ENCODE measurements at regions not wholly inside any gene's neighbourhood (a gene's known extent, or its start where the extent isn't known, plus 50 kb on each side); places are given as distances from the start of the nearest gene placed in this dataset.

DNA sequence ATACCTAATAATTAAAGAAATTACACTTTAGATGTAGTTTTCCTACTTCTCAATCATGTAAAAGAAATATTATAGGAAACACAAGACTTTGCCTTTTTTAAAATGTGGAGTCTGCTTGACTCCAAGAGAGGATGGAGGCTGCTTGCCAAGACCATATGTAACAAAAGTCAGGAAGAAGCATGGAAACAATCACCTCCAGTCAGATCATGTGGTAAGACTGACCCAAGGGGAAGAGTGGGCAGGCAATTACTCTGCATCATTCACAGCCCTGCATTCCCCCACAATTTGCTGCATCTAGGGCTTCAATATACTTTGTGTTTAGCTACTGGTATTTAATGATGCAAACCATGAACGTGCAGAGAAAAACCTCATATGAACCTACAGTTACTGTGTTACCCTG is 78.0 kb upstream of the RXFP1 start:
- no peaks in the 10 kb centered on the region for H3K36me3 ChIP-seq (ENCODE audit: control insufficient read depth in 1 of 2, insufficient read depth in 2 of 2, low read length in 2 of 2)
- H3K4me3 ChIP-seq (replicated peaks in 1 of 2; ENCODE audit: low read depth in 1 of 2, low read length in 2 of 2) = no peak overlapping the region
- ATAC-seq (no peak), DNase-seq (ENCODE audit: low read depth, low spot score) (no peak)
- no peak overlapping the region for H3K4me2 ChIP-seq (ENCODE audit: low read length)
- no TSS peak for BruUV-seq (replicated peaks)
- no peak overlapping the region for H3K27ac ChIP-seq (ENCODE audit: low read depth, low read length)
- no peaks in the 10 kb centered on the region for H3K4me1 ChIP-seq (ENCODE audit: control insufficient read depth in 1 of 2, insufficient read depth in 2 of 2, low read length in 2 of 2)
- H3K9me3 ChIP-seq (ENCODE audit: control insufficient read depth in 1 of 2, insufficient read depth in 1 of 2, low read depth in 1 of 2, low read length in 2 of 2) = no peaks in the 10 kb centered on the region
- no peaks in the 10 kb centered on the region for H4K20me1 ChIP-seq (ENCODE audit: insufficient read depth)
- ChIA-PET POLR2A (no interaction called here), CTCF (no interaction called here), RAD21 (ENCODE audit: low non-redundant PET in 1 of 2, low total read pairs in 2 of 2, uncharacterized antibody in 2 of 2, unreplicated experiment in 2 of 2) (no interaction called here)
- no peak overlapping the region for H3K9ac ChIP-seq (ENCODE audit: low read length)
- no peak overlapping the region for H2AFZ ChIP-seq (ENCODE audit: low read depth, low read length, poor library complexity, severe bottlenecking)
- intact Hi-C loops (cut with micrococcal nuclease) = no loop called here
- H3K27me3 ChIP-seq (ENCODE audit: insufficient read depth, low read length) = no peaks in the 10 kb centered on the region
- TF ChIP-seq YY1 (IDR thresholded peaks at IDR 0.05; ENCODE audit: extremely low read depth, insufficient replicate concordance, low read depth, low read length) (no peak), POLR2A (IDR thresholded peaks at IDR 0.05; ENCODE audit: borderline replicate concordance, extremely low read depth, insufficient read depth, insufficient read length) (no peak), POLR2AphosphoS5 (IDR thresholded peaks at IDR 0.05; ENCODE audit: low read depth, low read length) (no peak)
- TF ChIP-seq, protein P1, sequence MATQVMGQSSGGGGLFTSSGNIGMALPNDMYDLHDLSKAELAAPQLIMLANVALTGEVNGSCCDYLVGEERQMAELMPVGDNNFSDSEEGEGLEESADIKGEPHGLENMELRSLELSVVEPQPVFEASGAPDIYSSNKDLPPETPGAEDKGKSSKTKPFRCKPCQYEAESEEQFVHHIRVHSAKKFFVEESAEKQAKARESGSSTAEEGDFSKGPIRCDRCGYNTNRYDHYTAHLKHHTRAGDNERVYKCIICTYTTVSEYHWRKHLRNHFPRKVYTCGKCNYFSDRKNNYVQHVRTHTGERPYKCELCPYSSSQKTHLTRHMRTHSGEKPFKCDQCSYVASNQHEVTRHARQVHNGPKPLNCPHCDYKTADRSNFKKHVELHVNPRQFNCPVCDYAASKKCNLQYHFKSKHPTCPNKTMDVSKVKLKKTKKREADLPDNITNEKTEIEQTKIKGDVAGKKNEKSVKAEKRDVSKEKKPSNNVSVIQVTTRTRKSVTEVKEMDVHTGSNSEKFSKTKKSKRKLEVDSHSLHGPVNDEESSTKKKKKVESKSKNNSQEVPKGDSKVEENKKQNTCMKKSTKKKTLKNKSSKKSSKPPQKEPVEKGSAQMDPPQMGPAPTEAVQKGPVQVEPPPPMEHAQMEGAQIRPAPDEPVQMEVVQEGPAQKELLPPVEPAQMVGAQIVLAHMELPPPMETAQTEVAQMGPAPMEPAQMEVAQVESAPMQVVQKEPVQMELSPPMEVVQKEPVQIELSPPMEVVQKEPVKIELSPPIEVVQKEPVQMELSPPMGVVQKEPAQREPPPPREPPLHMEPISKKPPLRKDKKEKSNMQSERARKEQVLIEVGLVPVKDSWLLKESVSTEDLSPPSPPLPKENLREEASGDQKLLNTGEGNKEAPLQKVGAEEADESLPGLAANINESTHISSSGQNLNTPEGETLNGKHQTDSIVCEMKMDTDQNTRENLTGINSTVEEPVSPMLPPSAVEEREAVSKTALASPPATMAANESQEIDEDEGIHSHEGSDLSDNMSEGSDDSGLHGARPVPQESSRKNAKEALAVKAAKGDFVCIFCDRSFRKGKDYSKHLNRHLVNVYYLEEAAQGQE (IDR thresholded peaks at IDR 0.05; ENCODE audit: low read depth) = no peak
- H3K9me2 ChIP-seq (ENCODE audit: insufficient read depth) = no peaks in the 10 kb centered on the region
- no peaks in the 10 kb centered on the region for H3K79me2 ChIP-seq (ENCODE audit: insufficient read depth, low read length)

GRCh38 chr4:158444621-158445020 is 77.1 kb upstream of the RXFP1 start:
- no peak overlapping the region for H3K4me2 ChIP-seq (ENCODE audit: low read length)

More at GRCh38 chr4:158444621-158445020, 77.1 kb upstream of the RXFP1 start:
- ChIA-PET CTCF (no interaction called here), POLR2A (no interaction called here), RAD21 (ENCODE audit: low non-redundant PET in 1 of 2, low total read pairs in 2 of 2, uncharacterized antibody in 2 of 2, unreplicated experiment in 2 of 2) (no interaction called here)
- intact Hi-C loops (cut with micrococcal nuclease) = no loop called here
- Histone ChIP-seq H3K36me3 (ENCODE audit: control insufficient read depth in 1 of 2, insufficient read depth in 2 of 2, low read length in 2 of 2) (no peaks in the 10 kb centered on the region), H3K9me2 (ENCODE audit: insufficient read depth) (no peaks in the 10 kb centered on the region), H2AFZ (ENCODE audit: low read depth, low read length, poor library complexity, severe bottlenecking) (no peak overlapping the region), H3K4me3 (replicated peaks in 1 of 2; ENCODE audit: low read depth in 1 of 2, low read length in 2 of 2) (no peak overlapping the region), H3K27ac (ENCODE audit: low read depth, low read length) (no peak overlapping the region), H3K4me1 (ENCODE audit: control insufficient read depth in 1 of 2, insufficient read depth in 2 of 2, low read length in 2 of 2) (no peaks in the 10 kb centered on the region), H4K20me1 (ENCODE audit: insufficient read depth) (no peaks in the 10 kb centered on the region), H3K9ac (ENCODE audit: low read length) (no peak overlapping the region), H3K9me3 (ENCODE audit: control insufficient read depth in 1 of 2, insufficient read depth in 1 of 2, low read depth in 1 of 2, low read length in 2 of 2) (no peaks in the 10 kb centered on the region), H3K27me3 (ENCODE audit: insufficient read depth, low read length) (no peaks in the 10 kb centered on the region), H3K79me2 (ENCODE audit: insufficient read depth, low read length) (no peaks in the 10 kb centered on the region)
- no peak for DNase-seq (ENCODE audit: low read depth, low spot score)
- no peak for ATAC-seq
- no peak for TF ChIP-seq ZFX (IDR thresholded peaks at IDR 0.05)
- TF ChIP-seq, protein P2, sequence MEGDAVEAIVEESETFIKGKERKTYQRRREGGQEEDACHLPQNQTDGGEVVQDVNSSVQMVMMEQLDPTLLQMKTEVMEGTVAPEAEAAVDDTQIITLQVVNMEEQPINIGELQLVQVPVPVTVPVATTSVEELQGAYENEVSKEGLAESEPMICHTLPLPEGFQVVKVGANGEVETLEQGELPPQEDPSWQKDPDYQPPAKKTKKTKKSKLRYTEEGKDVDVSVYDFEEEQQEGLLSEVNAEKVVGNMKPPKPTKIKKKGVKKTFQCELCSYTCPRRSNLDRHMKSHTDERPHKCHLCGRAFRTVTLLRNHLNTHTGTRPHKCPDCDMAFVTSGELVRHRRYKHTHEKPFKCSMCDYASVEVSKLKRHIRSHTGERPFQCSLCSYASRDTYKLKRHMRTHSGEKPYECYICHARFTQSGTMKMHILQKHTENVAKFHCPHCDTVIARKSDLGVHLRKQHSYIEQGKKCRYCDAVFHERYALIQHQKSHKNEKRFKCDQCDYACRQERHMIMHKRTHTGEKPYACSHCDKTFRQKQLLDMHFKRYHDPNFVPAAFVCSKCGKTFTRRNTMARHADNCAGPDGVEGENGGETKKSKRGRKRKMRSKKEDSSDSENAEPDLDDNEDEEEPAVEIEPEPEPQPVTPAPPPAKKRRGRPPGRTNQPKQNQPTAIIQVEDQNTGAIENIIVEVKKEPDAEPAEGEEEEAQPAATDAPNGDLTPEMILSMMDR (IDR thresholded peaks at IDR 0.05 in 2 of 3, conservative IDR thresholded peaks at IDR 0.05 in 1 of 3; ENCODE audit: borderline replicate concordance in 1 of 3, insufficient read depth in 1 of 3, low read depth in 2 of 3, low read length in 2 of 3) = no peak
- no TSS peak for BruUV-seq (replicated peaks)
